WERI-Rb-1 (cell line): ENCODE measurements at regions not wholly inside any gene's neighbourhood (a gene's known extent, or its start where the extent isn't known, plus 50 kb on each side); places are given as distances from the start of the nearest gene placed in this dataset.

Source experiments
- DNase-seq: peaks from one replicate; pipeline ENCODE4 v3.0.0-alpha.2; 2020
- H3K27ac ChIP-seq: fragments of 250-450 bp; sonication (Bioruptor Pico); 2 replicates; pipeline ENCODE4 v1.5.1; 2020; ENCODE audit warnings: mild to moderate bottlenecking, moderate library complexity
- H3K27me3 ChIP-seq: fragments of 250-450 bp; sonication (Bioruptor Pico); 2 replicates; pipeline ENCODE4 v1.5.1; 2021; ENCODE audit warnings: mild to moderate bottlenecking, low read depth, moderate library complexity; ENCODE audit not compliant: insufficient read depth, severe bottlenecking
- H3K36me3 ChIP-seq: fragments of 250-450 bp; sonication (Bioruptor Pico); 2 replicates; pipeline ENCODE4 v1.5.1; 2020; ENCODE audit warnings: mild to moderate bottlenecking, moderate library complexity
- H3K4me3 ChIP-seq: 2 replicates; pipeline ENCODE4 v1.5.1; 2011; ENCODE audit warnings: low read depth, mild to moderate bottlenecking, control low read depth, low read length
- H3K9me3 ChIP-seq: fragments of 250-450 bp; sonication (Bioruptor Pico); 2 replicates; pipeline ENCODE4 v1.5.1; 2021; ENCODE audit warnings: mild to moderate bottlenecking, moderate library complexity; ENCODE audit not compliant: severe bottlenecking
- TF ChIP-seq, protein P1 (sequence below): IDR thresholded peaks from 2 replicates; pipeline ENCODE4 v1.5.1; 2011; ENCODE audit warnings: low read depth, mild to moderate bottlenecking, control low read depth, inconsistent platforms, low read length

DNA sequence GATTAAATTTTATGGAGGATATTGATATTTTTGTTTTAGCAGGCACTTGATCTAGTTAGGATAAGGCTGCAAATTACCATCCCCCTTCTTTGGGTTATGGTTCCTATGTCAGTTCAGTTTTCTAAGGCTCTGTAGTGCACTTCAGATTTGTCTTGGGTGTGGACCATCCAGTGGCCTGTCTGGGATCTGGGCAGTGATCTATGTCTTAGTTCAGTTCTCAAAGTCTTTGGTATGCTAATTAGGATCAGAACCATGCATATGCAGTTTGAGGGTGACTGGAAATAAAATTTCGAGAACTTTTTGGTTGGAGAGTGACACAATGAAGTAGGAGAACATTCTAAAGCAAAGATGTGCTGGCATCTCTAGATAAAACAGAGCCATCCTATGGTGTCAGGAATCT, 388.2 kb downstream of the MID1IP1 start:
- H3K27ac ChIP-seq, result no peak overlapping the region
- H3K36me3 ChIP-seq, result no peaks in the 10 kb centered on the region
- peaks cover 8% of the 10 kb centered on the region for H3K9me3 ChIP-seq
- TF ChIP-seq, protein P1, sequence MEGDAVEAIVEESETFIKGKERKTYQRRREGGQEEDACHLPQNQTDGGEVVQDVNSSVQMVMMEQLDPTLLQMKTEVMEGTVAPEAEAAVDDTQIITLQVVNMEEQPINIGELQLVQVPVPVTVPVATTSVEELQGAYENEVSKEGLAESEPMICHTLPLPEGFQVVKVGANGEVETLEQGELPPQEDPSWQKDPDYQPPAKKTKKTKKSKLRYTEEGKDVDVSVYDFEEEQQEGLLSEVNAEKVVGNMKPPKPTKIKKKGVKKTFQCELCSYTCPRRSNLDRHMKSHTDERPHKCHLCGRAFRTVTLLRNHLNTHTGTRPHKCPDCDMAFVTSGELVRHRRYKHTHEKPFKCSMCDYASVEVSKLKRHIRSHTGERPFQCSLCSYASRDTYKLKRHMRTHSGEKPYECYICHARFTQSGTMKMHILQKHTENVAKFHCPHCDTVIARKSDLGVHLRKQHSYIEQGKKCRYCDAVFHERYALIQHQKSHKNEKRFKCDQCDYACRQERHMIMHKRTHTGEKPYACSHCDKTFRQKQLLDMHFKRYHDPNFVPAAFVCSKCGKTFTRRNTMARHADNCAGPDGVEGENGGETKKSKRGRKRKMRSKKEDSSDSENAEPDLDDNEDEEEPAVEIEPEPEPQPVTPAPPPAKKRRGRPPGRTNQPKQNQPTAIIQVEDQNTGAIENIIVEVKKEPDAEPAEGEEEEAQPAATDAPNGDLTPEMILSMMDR, result no peak
- no peak for DNase-seq
- H3K27me3 ChIP-seq, result no peaks in the 10 kb centered on the region
- no peak overlapping the region for H3K4me3 ChIP-seq

DNA sequence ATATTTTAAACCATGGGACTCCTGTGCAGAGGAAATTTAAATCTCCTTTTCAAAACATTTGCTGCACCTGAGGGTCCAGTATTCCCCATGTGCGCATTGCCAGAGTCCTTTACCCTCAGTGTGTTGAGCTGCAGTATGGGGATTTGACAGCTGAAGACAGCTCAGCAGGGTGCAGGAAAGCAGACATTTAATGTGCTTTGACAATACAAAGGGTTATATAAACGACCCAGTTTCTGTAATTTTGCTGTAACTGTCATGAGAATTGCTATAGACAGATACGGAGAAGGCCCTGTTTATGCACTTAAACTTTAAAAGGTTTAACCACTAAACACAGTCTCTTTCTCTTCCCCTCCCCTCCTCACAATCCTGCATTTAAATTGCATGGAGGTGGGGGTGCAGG, 393.4 kb downstream of the MID1IP1 start:
- DNase-seq, result no peak
- Histone ChIP-seq H3K4me3 (peak overlapping the region; percentile 18; the same call in 1 of the 2 replicates), H3K9me3 (no peaks in the 10 kb centered on the region), H3K27me3 (peaks cover 5% of the 10 kb centered on the region), H3K36me3 (no peaks in the 10 kb centered on the region), H3K27ac (peak overlapping the region; percentile 71)
- TF ChIP-seq, protein P1, result no peak

DNA sequence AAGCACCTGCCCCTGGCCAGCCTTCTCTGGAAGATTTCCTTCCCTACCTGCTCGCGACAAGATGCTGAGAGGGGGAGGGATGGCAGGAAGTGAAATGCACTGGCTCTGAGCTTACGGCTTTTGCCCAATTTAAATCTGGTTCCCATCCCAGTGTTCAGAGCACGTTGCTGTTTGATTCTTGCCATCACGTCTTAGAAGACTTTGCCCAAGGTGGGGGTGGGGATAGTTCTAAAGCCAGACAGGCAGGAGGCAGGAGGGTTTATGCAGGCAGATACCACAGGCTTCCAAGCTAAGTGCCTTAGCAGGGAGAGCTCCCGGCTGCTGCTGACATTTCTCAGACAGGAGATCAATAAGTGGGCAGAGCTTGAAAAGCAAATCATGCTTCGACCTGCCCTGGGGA, 393.9 kb downstream of the MID1IP1 start:
- H3K4me3 ChIP-seq, result peak overlapping the region; percentile 18; the same call in 1 of the 2 replicates
- peak; percentile 89 for DNase-seq

DNA sequence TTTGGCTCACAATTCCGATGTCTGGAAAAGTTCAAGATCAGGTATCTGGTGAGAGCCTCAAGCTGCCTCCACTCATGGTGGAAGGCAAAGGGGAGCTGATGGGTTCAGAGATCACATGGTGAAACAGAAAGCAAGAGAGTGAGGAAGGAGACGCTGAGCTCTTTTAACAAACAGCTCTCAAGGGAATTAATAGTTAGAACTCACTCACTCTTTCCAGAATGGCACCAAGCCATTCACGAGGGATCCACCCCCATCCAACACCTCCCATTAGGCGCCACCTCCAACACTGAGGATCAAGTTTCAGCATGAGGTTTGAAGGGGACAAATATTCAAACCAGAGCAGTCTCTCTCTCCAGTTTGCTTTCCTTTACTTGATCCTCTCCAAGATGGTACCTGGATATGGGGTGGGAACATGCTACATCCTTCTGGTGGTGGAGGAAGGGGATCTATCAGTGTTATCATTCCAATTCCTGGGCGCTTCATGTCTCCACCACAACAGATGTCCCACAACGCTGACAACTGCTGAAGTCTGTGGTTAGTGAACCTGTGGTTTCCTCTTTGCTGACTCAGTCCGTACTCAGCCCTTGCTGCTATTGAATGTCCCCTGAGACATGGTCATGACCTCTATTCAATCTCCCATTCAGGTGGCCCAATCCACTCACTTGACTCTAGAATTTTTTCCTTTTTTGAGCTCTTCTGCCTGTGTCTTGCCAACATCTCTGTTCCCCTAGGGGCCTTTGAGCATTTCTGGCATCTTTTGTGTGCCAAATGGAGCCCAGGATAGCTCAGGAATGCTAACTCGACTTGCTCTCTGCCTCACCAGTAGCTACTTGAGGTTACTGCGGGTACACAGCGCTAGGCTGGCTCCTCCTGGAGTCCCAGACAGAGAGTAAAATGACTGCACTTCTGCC, 395.2 kb downstream of the MID1IP1 start:
- Histone ChIP-seq H3K27me3 (peaks cover 5% of the 10 kb centered on the region), H3K27ac (peak overlapping the region; percentile 71), H3K36me3 (no peaks in the 10 kb centered on the region), H3K4me3 (no peak overlapping the region), H3K9me3 (no peaks in the 10 kb centered on the region)
- no peak for DNase-seq
- TF ChIP-seq, protein P1, result no peak

More for the DNA sequence above, 393.9 kb downstream of the MID1IP1 start:
- Histone ChIP-seq H3K9me3 (no peaks in the 10 kb centered on the region), H3K36me3 (no peaks in the 10 kb centered on the region), H3K27me3 (peaks cover 5% of the 10 kb centered on the region), H3K27ac (peak overlapping the region; percentile 71)
- TF ChIP-seq, protein P1, result no peak

DNA sequence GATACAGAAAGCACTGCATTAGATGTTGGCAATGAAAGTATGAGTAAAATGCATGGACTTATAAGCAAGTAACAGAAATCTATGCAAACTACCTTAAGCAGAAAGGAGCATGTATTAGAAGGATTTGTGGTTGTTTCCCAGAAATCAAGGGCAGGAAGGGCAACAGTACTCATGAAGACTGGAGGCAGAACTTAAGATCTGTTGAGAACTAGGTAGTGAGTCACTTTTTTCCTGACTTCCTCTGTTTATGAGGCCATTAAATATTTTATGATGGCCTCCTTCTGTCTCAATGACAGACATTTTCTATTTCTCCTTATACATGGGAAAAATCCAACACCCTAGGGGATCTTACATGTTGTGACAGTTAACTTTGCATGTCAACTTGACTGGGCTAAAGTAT, 398.2 kb downstream of the MID1IP1 start:
- no peaks in the 10 kb centered on the region for H3K9me3 ChIP-seq
- H3K36me3 ChIP-seq, result no peaks in the 10 kb centered on the region
- peaks cover 7% of the 10 kb centered on the region for H3K27me3 ChIP-seq
- H3K27ac ChIP-seq, result no peak overlapping the region
- TF ChIP-seq, protein P1, result no peak
- no peak for DNase-seq
- no peak overlapping the region for H3K4me3 ChIP-seq
